Lower leg skin (tissue), 4 donors: ENCODE measurements at regions not wholly inside any gene's neighbourhood (a gene's known extent, or its start where the extent isn't known, plus 50 kb on each side); places are given as distances from the start of the nearest gene placed in this dataset.

Experiments
- DNase-seq, 2 donors: peaks; one replicate each; pipeline ENCODE4 v3.0.0-alpha.2; 2019; ENCODE audit warnings: low spot score in 2 of 2
- H3K4me3 ChIP-seq: fragments of 200-600 bp; sonication (generic); 2 replicates; pipeline ENCODE4 v1.5.1; 2017; ENCODE audit warnings: mild to moderate bottlenecking, low read depth; ENCODE audit not compliant: poor library complexity, severe bottlenecking
- POLR2A ChIP-seq, 2 donors: fragments of 450-650 bp; IDR thresholded peaks; one replicate each; pipeline ENCODE4 v1.6.1; 2016 to 2017; ENCODE audit warnings: antibody characterized with exemption in 2 of 2, mild to moderate bottlenecking in 1 of 2, moderate library complexity in 1 of 2
- WGBS, 2 donors: methylation state at CpG; one replicate each; pipeline ENCODE4 v1.1.5; 2018; 5-methylcytosine and 5-hydroxymethylcytosine counted together
- intact Hi-C: fragments of 100-400 bp; cut with DNase I; formaldehyde crosslinking; loops from one replicate; pipeline ENCODE4 v1.15.0; 2023; ENCODE audit warnings: low total_unique reads
- TF ChIP-seq, protein P1 (sequence below), 3 donors: fragments of 450-650 bp; IDR thresholded peaks; one replicate each; pipeline ENCODE4 v1.5.1; 2016; ENCODE audit warnings: antibody characterized with exemption in 3 of 3, mild to moderate bottlenecking in 3 of 3, moderate library complexity in 2 of 3

DNA sequence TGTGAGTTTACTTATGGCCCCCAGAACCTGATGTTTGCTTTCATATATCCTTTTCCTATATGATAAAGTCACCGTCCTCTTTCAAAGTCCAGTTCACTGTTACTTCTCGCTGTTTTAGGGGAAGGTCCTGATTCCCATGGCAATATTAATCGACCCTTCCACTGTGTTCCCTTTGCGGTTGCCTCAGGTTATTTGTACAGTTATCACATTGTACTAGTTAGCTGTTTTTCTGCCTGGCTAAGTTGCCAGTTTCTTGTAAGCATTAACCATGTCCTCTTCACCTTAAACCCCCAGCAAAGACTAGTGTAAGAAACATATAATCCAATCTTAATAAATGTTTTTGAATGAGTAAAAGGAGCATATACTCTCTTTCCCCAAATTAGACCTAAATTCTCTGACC, 115.0 kb upstream of the PPFIA2 start:
- TF ChIP-seq, protein P1, sequence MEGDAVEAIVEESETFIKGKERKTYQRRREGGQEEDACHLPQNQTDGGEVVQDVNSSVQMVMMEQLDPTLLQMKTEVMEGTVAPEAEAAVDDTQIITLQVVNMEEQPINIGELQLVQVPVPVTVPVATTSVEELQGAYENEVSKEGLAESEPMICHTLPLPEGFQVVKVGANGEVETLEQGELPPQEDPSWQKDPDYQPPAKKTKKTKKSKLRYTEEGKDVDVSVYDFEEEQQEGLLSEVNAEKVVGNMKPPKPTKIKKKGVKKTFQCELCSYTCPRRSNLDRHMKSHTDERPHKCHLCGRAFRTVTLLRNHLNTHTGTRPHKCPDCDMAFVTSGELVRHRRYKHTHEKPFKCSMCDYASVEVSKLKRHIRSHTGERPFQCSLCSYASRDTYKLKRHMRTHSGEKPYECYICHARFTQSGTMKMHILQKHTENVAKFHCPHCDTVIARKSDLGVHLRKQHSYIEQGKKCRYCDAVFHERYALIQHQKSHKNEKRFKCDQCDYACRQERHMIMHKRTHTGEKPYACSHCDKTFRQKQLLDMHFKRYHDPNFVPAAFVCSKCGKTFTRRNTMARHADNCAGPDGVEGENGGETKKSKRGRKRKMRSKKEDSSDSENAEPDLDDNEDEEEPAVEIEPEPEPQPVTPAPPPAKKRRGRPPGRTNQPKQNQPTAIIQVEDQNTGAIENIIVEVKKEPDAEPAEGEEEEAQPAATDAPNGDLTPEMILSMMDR (IDR thresholded peaks at IDR 0.05): no peak
- TF ChIP-seq POLR2A (IDR thresholded peaks at IDR 0.05): no peak
- intact Hi-C loops: no loop called here
- no peak overlapping the region for H3K4me3 ChIP-seq
- no peak for DNase-seq
- 58 to 62% methylated on average over 4 of the region's 4 CpGs for WGBS, 2 donors

- no peak for TF ChIP-seq POLR2A (IDR thresholded peaks at IDR 0.05)
- TF ChIP-seq, protein P1 (IDR thresholded peaks at IDR 0.05): no peak
- 63 to 67% methylated on average over 1 of the region's 1 CpG for WGBS, 2 donors
- no peak overlapping the region for H3K4me3 ChIP-seq
- DNase-seq: no peak
- intact Hi-C loops: no loop called here
Observed at GRCh38 chr12:81872400-81872799, 113.2 kb upstream of the PPFIA2 start.

GRCh38 chr12:81866081-81866480, 106.9 kb upstream of the PPFIA2 start:
- no peak overlapping the region for H3K4me3 ChIP-seq
- WGBS, 2 donors: 42 to 45% methylated on average over 1 of the region's 1 CpG
- intact Hi-C loops: no loop called here
- TF ChIP-seq, protein P1 (IDR thresholded peaks at IDR 0.05): no peak
- TF ChIP-seq POLR2A (IDR thresholded peaks at IDR 0.05): no peak
- DNase-seq: peak in 1 of 2 donors; percentile 68

- WGBS, 2 donors: 47 to 64% methylated on average over 1 of the region's 1 CpG
- intact Hi-C loops: no loop called here
- DNase-seq: no peak
- TF ChIP-seq, protein P1 (IDR thresholded peaks at IDR 0.05): no peak
- H3K4me3 ChIP-seq: no peak overlapping the region
Observed at GRCh38 chr12:81863406-81863805, 104.3 kb upstream of the PPFIA2 start.

DNA sequence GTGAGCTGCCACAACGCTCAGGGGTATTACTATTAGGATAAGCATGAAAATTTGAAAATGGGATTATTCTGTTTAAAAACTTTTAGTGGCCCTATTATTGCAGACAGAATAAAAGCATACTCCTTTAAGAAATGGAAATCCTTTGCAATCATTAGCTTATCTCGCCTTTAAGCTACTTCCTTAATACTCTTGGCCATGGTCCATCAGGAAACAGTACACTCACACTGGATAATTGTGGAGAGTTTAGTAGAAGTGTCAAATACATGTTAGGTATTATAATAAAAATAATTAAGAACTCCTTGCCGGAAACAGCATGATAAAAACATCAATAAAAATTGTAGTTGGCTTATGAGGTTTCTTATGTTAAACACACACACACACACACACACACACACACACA, 100.4 kb upstream of the PPFIA2 start:
- TF ChIP-seq, protein P1 (IDR thresholded peaks at IDR 0.05): no peak
- TF ChIP-seq POLR2A (IDR thresholded peaks at IDR 0.05): no peak
- WGBS, 2 donors: 32 to 39% methylated on average over 3 of the region's 3 CpGs
- DNase-seq: no peak
- H3K4me3 ChIP-seq: no peak overlapping the region
- intact Hi-C loops: no loop called here

GRCh38 chr12:81843599-81843998, 84.4 kb upstream of the PPFIA2 start:
- DNase-seq: no peak
- intact Hi-C loops: no loop called here
- TF ChIP-seq, protein P1 (IDR thresholded peaks at IDR 0.05): no peak
- TF ChIP-seq POLR2A (IDR thresholded peaks at IDR 0.05): no peak
- H3K4me3 ChIP-seq: no peak overlapping the region
